ENCODE measurements at regions not wholly inside any gene's neighbourhood (a gene's known extent, or its start where the extent isn't known, plus 50 kb on each side); places are given as distances from the start of the nearest gene placed in this dataset.

GRCh38 chr3:110164632-110165369 is 827.5 kb upstream of the DPPA4 start:
- no peak for TF ChIP-seq CTCF (conservative IDR thresholded peaks at IDR 0.05)
- TF ChIP-seq ZFX (IDR thresholded peaks at IDR 0.05): no peak
